Left lobe of liver (tissue), 2 donors: ENCODE measurements at regions not wholly inside any gene's neighbourhood (a gene's known extent, or its start where the extent isn't known, plus 50 kb on each side); places are given as distances from the start of the nearest gene placed in this dataset.
"Not testable (repeated sequence)": the region's sequence is repeated elsewhere in the genome, so short reads cannot be mapped to it uniquely, and the experiment has no call there.

Experiments used
- ATAC-seq: fragments of 200-7000 bp; cut with Tn5 transposase; one replicate; pipeline ENCODE4 v1.9.1; 2020; ENCODE audit warnings: mild to moderate bottlenecking, moderate library complexity
- DNase-seq: peaks from one replicate; pipeline ENCODE4 v3.0.0-alpha.2; 2020; ENCODE audit warnings: low spot score
- donor health status: DM: no; HTN: no; CAD: no; lungs with moderate emphysema.
- donor health status: DM: no; HTN: yes; CAD: no.

- ATAC-seq: no peak
These were observed 848.5 kb downstream of the DACH1 start for GRCh38 chr13:71018544-71018943.

GRCh38 chr13:71017607-71018006 is 849.4 kb downstream of the DACH1 start:
- ATAC-seq (no peak), DNase-seq (no peak)

More at GRCh38 chr13:71018544-71018943, 848.5 kb downstream of the DACH1 start:
- DNase-seq: no peak

GRCh38 chr13:71015516-71015915 is 851.5 kb downstream of the DACH1 start:
- DNase-seq (no peak), ATAC-seq (no peak)

- ATAC-seq (no peak), DNase-seq (no peak)
These were observed 852.0 kb downstream of the DACH1 start for GRCh38 chr13:71015021-71015420.

- DNase-seq (no peak), ATAC-seq (no peak)
These were observed 861.1 kb downstream of the DACH1 start for GRCh38 chr13:71005919-71006318.

- DNase-seq: no peak
- ATAC-seq: no peak
These were observed 871.7 kb downstream of the DACH1 start for GRCh38 chr13:70995338-70995737.

GRCh38 chr13:70994191-70994590 is 872.8 kb downstream of the DACH1 start:
- ATAC-seq: no peak
- no peak for DNase-seq

GRCh38 chr13:70987043-70987442 is 878.8 kb upstream of the KLHL1 start:
- ATAC-seq (no peak), DNase-seq (no peak)

GRCh38 chr13:70985371-70985770 is 877.1 kb upstream of the KLHL1 start:
- ATAC-seq (no peak), DNase-seq (no peak)

- DNase-seq, ATAC-seq: not testable (repeated sequence)
These were observed 873.0 kb upstream of the KLHL1 start for GRCh38 chr13:70981219-70981618.

GRCh38 chr13:70969321-70969720 is 861.1 kb upstream of the KLHL1 start:
- no peak for ATAC-seq
- no peak for DNase-seq

- DNase-seq (no peak), ATAC-seq (no peak)
These were observed 859.3 kb upstream of the KLHL1 start for GRCh38 chr13:70967564-70967963.

GRCh38 chr13:70964874-70965273 is 856.6 kb upstream of the KLHL1 start:
- DNase-seq (no peak), ATAC-seq (no peak)

- peak; percentile 45 for ATAC-seq
These were observed 855.9 kb upstream of the KLHL1 start for GRCh38 chr13:70964124-70964523.

GRCh38 chr13:70960841-70961443 is 852.7 kb upstream of the KLHL1 start:
- ATAC-seq (peak; percentile 31), DNase-seq (no peak)

More at GRCh38 chr13:70964124-70964523, 855.9 kb upstream of the KLHL1 start:
- no peak for DNase-seq

- no peak for DNase-seq
- no peak for ATAC-seq
These were observed 851.0 kb upstream of the KLHL1 start for GRCh38 chr13:70959035-70959775.

GRCh38 chr13:70955887-70956286 is 847.6 kb upstream of the KLHL1 start:
- DNase-seq: no peak
- no peak for ATAC-seq

- no peak for DNase-seq
- ATAC-seq: no peak
These were observed 842.4 kb upstream of the KLHL1 start for GRCh38 chr13:70950664-70951063.

GRCh38 chr13:70945506-70945905 is 837.3 kb upstream of the KLHL1 start:
- DNase-seq (no peak), ATAC-seq (no peak)

- no peak for DNase-seq
- ATAC-seq: peak; percentile 71
These were observed 833.2 kb upstream of the KLHL1 start for GRCh38 chr13:70941454-70941853.

GRCh38 chr13:70938462-70938861 is 830.2 kb upstream of the KLHL1 start:
- no peak for DNase-seq
- no peak for ATAC-seq

- ATAC-seq (no peak), DNase-seq (no peak)
These were observed 824.3 kb upstream of the KLHL1 start for GRCh38 chr13:70932511-70932910.
